GM12878 (cell line): ENCODE measurements at regions not wholly inside any gene's neighbourhood (a gene's known extent, or its start where the extent isn't known, plus 50 kb on each side); places are given as distances from the start of the nearest gene placed in this dataset.

Experiments used
- ASH2L ChIP-seq: fragments of 300-600, 200-600 bp; sonication (generic); IDR thresholded peaks from 2 replicates; pipeline ENCODE4 v1.6.1; 2017; ENCODE audit warnings: low read depth, mild to moderate bottlenecking, borderline replicate concordance
- ATF7 ChIP-seq: fragments of 450-650 bp; IDR thresholded peaks from 2 replicates; pipeline ENCODE4 v1.6.1; 2016; ENCODE audit warnings: low read depth, mild to moderate bottlenecking
- BHLHE40 ChIP-seq, 2 experiments: fragments of 450-650 bp in 1 of 2; IDR thresholded peaks; 2 replicates each; pipeline ENCODE4 v1.6.1; 2011 to 2017; ENCODE audit warnings: low read depth in 2 of 2, borderline replicate concordance in 1 of 2, improper control_type of control experiment in 1 of 2, low read length in 1 of 2, mild to moderate bottlenecking in 1 of 2
- E4F1 ChIP-seq: fragments of 450-650 bp; IDR thresholded peaks from 2 replicates; pipeline ENCODE4 v1.6.1; 2018; ENCODE audit warnings: borderline replicate concordance, mild to moderate bottlenecking; ENCODE audit not compliant: partially characterized antibody
- EP300 ChIP-seq, 2 experiments: fragments of 150-350 bp in 1 of 2; IDR thresholded peaks; 2 replicates each; pipeline ENCODE4 v1.6.1; 2011 to 2012; ENCODE audit warnings: low read depth in 2 of 2, low read length in 2 of 2, borderline replicate concordance in 1 of 2, improper control_type of control experiment in 1 of 2, inconsistent platforms in 1 of 2; ENCODE audit not compliant: control insufficient read depth in 1 of 2
- FOXM1 ChIP-seq: IDR thresholded peaks from 2 replicates; pipeline ENCODE4 v1.6.1; 2012; ENCODE audit warnings: low read depth, mild to moderate bottlenecking, inconsistent platforms, low read length, moderate library complexity
- IRF4 ChIP-seq: IDR thresholded peaks from 2 replicates; pipeline ENCODE4 v1.6.1; 2011; ENCODE audit warnings: low read depth, low read length
- MEF2A ChIP-seq: IDR thresholded peaks from 2 replicates; pipeline ENCODE4 v1.6.1; 2011; ENCODE audit warnings: low read depth, mild to moderate bottlenecking, low read length, moderate library complexity; ENCODE audit not compliant: insufficient read depth
- PML ChIP-seq: IDR thresholded peaks from 2 replicates; pipeline ENCODE4 v1.6.1; 2012; ENCODE audit warnings: low read length, inconsistent platforms
- SREBF1 ChIP-seq: IDR thresholded peaks from 2 replicates; pipeline ENCODE4 v1.6.1; 2012; ENCODE audit warnings: mild to moderate bottlenecking, low read length
- ZNF384 ChIP-seq: IDR thresholded peaks from 2 replicates; pipeline ENCODE4 v1.6.1; 2012; ENCODE audit warnings: low read depth, mild to moderate bottlenecking, low read length, improper control_type of control experiment, borderline replicate concordance
- ZNF592 ChIP-seq: fragments of 450-650 bp; IDR thresholded peaks from 2 replicates; pipeline ENCODE4 v1.6.1; 2017; ENCODE audit warnings: mild to moderate bottlenecking, moderate library complexity
- TF ChIP-seq, protein P1 (sequence below): fragments of 450-650 bp; conservative IDR thresholded peaks from 2 replicates; pipeline ENCODE4 v1.6.1; 2017; ENCODE audit warnings: mild to moderate bottlenecking, moderate library complexity
- TF ChIP-seq, protein P2 (sequence below): fragments of 450-650 bp; IDR thresholded peaks from 2 replicates; pipeline ENCODE4 v1.6.1; 2017; ENCODE audit warnings: mild to moderate bottlenecking, low read depth, inconsistent platforms; ENCODE audit not compliant: poor library complexity, severe bottlenecking
- TF ChIP-seq, protein P3 (sequence below): IDR thresholded peaks from 2 replicates; pipeline ENCODE4 v1.6.1; 2011; ENCODE audit warnings: mild to moderate bottlenecking, low read depth, low read length, moderate library complexity; ENCODE audit not compliant: insufficient replicate concordance

DNA sequence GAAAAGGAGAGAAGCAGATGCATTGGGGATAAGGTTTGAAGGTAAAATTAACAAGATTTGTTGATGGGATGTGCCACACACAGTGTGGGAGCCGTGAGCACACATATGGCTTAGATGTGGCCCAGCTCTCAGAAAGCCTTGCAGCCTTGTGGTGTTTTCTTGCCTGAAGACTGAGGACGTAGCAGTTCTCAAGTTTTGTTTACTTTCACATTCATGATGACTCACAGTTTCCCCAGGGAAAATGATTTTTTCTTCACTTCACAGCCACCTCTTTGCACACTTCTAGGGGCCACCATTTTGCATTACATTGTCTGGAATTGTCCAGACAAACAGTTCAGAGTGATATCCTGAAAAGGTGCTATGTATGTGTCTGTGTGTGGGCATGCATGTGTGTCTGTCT, 126.2 kb downstream of the BASP1 start (continued):
- TF ChIP-seq, protein P1, sequence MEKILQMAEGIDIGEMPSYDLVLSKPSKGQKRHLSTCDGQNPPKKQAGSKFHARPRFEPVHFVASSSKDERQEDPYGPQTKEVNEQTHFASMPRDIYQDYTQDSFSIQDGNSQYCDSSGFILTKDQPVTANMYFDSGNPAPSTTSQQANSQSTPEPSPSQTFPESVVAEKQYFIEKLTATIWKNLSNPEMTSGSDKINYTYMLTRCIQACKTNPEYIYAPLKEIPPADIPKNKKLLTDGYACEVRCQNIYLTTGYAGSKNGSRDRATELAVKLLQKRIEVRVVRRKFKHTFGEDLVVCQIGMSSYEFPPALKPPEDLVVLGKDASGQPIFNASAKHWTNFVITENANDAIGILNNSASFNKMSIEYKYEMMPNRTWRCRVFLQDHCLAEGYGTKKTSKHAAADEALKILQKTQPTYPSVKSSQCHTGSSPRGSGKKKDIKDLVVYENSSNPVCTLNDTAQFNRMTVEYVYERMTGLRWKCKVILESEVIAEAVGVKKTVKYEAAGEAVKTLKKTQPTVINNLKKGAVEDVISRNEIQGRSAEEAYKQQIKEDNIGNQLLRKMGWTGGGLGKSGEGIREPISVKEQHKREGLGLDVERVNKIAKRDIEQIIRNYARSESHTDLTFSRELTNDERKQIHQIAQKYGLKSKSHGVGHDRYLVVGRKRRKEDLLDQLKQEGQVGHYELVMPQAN: no peak
- TF ChIP-seq FOXM1 (no peak), ZNF384 (peak; percentile 70; the same call in 1 of the 2 replicates), MEF2A (no peak), E4F1 (no peak), ASH2L (no peak), BHLHE40 (IDR thresholded peaks at IDR 0.05; ENCODE audit: borderline replicate concordance in 1 of 2, low read depth in 2 of 2, low read length in 1 of 2) (peak in 1 of 2 experiments; percentile 24; a peak in 2 of 4 replicates), SREBF1 (no peak), EP300 (IDR thresholded peaks at IDR 0.05; ENCODE audit: borderline replicate concordance in 1 of 2, control insufficient read depth in 1 of 2, low read depth in 2 of 2, low read length in 2 of 2) (peak in 1 of 2 experiments; percentile 61; a peak in 1 of 4 replicates), ZNF592 (no peak), IRF4 (0 out of 2 replicates have a peak, but pooled peaks have one; percentile 21), ATF7 (peak; percentile 55; the same call in 1 of the 2 replicates), PML (no peak)
- TF ChIP-seq, protein P2, sequence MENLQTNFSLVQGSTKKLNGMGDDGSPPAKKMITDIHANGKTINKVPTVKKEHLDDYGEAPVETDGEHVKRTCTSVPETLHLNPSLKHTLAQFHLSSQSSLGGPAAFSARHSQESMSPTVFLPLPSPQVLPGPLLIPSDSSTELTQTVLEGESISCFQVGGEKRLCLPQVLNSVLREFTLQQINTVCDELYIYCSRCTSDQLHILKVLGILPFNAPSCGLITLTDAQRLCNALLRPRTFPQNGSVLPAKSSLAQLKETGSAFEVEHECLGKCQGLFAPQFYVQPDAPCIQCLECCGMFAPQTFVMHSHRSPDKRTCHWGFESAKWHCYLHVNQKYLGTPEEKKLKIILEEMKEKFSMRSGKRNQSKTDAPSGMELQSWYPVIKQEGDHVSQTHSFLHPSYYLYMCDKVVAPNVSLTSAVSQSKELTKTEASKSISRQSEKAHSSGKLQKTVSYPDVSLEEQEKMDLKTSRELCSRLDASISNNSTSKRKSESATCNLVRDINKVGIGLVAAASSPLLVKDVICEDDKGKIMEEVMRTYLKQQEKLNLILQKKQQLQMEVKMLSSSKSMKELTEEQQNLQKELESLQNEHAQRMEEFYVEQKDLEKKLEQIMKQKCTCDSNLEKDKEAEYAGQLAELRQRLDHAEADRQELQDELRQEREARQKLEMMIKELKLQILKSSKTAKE: no peak
- TF ChIP-seq, protein P3, sequence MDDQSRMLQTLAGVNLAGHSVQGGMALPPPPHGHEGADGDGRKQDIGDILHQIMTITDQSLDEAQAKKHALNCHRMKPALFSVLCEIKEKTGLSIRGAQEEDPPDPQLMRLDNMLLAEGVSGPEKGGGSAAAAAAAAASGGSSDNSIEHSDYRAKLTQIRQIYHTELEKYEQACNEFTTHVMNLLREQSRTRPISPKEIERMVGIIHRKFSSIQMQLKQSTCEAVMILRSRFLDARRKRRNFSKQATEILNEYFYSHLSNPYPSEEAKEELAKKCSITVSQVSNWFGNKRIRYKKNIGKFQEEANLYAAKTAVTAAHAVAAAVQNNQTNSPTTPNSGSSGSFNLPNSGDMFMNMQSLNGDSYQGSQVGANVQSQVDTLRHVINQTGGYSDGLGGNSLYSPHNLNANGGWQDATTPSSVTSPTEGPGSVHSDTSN: no peak
